Omental fat pad (tissue), 3 donors: ENCODE measurements at regions not wholly inside any gene's neighbourhood (a gene's known extent, or its start where the extent isn't known, plus 50 kb on each side); places are given as distances from the start of the nearest gene placed in this dataset.

Experiments used
- ATAC-seq: fragments of 150-250 bp; one replicate; pipeline ENCODE4 v1.9.1; 2016; ENCODE audit warnings: mild to moderate bottlenecking, moderate library complexity; ENCODE audit not compliant: low FRiP score
- DNase-seq: peaks from one replicate; pipeline ENCODE4 v3.0.0-alpha.2; 2019; ENCODE audit warnings: low spot score
- TF ChIP-seq, protein P1 (sequence below), 3 donors: fragments of 450-650 bp; IDR thresholded peaks; one replicate each; pipeline ENCODE4 v1.5.1; 2016 to 2017; ENCODE audit warnings: antibody characterized with exemption in 3 of 3, mild to moderate bottlenecking in 3 of 3, moderate library complexity in 2 of 3

DNA sequence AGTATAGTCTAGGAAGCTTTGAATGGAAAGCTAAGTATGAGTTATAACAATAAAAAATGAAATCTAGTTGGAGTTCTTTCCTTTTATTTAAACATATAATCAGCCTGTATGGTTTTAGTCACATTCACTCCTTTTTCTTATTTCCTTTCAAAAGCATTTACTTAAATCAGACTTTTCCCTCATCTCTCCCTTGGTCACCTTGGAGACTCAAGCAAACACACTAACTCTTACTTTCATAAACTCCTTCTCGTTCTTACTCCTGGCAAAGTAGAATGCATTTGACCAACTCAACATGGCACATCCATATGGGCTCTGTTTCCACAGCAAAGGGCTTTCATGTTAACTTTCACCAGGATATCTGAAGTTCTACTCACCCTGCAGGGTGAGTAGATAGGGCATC is 400.0 kb downstream of the LMO7 start:
- DNase-seq (no peak), ATAC-seq (no peak)
- TF ChIP-seq, protein P1, sequence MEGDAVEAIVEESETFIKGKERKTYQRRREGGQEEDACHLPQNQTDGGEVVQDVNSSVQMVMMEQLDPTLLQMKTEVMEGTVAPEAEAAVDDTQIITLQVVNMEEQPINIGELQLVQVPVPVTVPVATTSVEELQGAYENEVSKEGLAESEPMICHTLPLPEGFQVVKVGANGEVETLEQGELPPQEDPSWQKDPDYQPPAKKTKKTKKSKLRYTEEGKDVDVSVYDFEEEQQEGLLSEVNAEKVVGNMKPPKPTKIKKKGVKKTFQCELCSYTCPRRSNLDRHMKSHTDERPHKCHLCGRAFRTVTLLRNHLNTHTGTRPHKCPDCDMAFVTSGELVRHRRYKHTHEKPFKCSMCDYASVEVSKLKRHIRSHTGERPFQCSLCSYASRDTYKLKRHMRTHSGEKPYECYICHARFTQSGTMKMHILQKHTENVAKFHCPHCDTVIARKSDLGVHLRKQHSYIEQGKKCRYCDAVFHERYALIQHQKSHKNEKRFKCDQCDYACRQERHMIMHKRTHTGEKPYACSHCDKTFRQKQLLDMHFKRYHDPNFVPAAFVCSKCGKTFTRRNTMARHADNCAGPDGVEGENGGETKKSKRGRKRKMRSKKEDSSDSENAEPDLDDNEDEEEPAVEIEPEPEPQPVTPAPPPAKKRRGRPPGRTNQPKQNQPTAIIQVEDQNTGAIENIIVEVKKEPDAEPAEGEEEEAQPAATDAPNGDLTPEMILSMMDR (IDR thresholded peaks at IDR 0.05) = no peak

DNA sequence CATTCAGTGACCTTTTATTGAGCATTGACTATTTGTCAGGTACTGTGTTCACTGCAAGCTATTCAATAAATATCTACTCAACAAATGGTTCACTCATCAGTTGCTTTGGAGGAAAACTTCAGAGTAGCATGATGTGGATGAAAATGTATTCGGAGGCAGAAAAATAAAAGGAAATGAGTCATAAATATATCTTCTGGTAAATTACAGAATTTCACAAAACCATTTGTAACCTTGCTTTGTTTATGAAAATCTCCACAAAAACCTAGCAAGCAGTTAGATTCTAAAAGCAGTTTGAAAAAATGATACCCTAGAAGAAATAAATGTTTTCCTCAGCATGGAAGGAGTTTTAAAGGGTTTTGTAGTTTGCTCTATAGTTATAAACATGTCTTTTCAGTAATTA is 399.6 kb downstream of the LMO7 start:
- TF ChIP-seq, protein P1 (IDR thresholded peaks at IDR 0.05) = no peak
- DNase-seq (no peak), ATAC-seq (no peak)

DNA sequence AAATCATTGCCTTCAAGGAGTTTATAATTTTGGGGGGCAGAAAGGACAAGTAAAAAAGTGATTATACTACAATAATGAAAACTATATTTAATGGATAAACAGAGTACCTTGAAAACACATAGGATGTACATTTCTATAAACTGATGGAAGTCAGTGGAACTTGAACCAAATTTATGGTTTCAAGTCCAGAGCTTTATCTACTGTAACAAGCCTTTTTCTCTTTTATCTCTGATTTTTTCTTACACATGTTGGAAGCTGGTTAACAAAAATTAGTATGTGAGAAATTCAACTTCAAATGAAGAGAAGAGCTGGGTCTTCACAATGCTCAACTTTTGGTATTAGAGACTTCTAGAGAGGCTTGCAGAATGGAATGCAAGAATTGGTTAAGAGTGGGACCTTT is 393.6 kb downstream of the LMO7 start:
- TF ChIP-seq, protein P1 (IDR thresholded peaks at IDR 0.05) = no peak
- no peak for ATAC-seq
- DNase-seq = no peak

DNA sequence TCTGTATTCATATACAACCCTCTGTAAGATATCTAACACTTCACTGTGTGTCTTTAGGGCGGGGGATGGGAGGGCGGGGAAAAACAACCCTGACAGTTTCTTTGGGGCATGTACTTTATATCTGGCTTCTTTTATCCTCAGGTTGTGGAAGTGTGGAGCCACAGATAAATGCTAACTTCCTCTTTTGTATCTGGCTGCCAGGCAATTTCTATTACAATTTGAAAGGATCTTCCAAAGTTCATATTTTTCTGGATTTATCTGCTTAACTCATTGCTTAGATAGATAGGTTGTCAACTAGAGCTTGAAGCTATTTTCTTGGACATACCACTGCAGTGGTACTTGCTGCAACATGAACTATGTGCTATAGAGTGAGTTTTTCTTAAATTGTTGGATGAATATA is 393.0 kb downstream of the LMO7 start:
- TF ChIP-seq, protein P1 (IDR thresholded peaks at IDR 0.05) = no peak
- DNase-seq = no peak
- ATAC-seq = no peak

DNA sequence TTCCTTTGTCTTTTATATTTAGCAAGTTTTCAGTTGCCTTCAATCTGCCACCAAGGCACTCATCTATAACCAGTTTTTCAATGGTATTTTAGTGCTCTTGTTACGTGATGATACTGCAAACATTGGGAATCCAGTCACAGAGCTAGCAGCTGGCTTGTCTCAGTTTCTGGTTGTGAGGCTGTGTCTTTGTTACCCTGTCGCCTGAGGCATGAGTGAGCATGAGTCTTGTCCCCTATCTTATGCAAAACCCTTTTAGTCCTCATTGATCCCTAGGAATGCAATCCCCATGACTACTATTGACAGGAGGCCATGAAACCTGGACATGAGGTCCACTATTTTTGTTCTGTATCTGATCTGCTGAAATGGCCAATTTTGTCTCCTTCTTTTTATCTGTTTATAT is 391.0 kb downstream of the LMO7 start:
- no peak for ATAC-seq
- TF ChIP-seq, protein P1 (IDR thresholded peaks at IDR 0.05) = no peak

GRCh38 chr13:76025392-76025791 is 389.3 kb downstream of the LMO7 start:
- TF ChIP-seq, protein P1 (IDR thresholded peaks at IDR 0.05) = no peak
- DNase-seq (no peak), ATAC-seq (no peak)

More for the DNA sequence above, 391.0 kb downstream of the LMO7 start:
- no peak for DNase-seq

GRCh38 chr13:76024151-76024550 is 388.0 kb downstream of the LMO7 start:
- ATAC-seq = no peak
- no peak for DNase-seq
- TF ChIP-seq, protein P1 (IDR thresholded peaks at IDR 0.05) = no peak
